Astrocyte of the spinal cord (primary cell): ENCODE measurements at regions not wholly inside any gene's neighbourhood (a gene's known extent, or its start where the extent isn't known, plus 50 kb on each side); places are given as distances from the start of the nearest gene placed in this dataset.

Experiments
- DNase-seq: peaks from one replicate; pipeline ENCODE4 v3.0.0; 2011; ENCODE audit warnings: low read depth, low spot score
- H3K4me3 ChIP-seq: 2 replicates; pipeline ENCODE4 v1.5.1; 2011; ENCODE audit warnings: low read depth, mild to moderate bottlenecking, low read length, moderate library complexity
- CTCF ChIP-seq: IDR thresholded peaks from 2 replicates; pipeline ENCODE4 v1.5.1; 2012; ENCODE audit warnings: low read depth, mild to moderate bottlenecking, low read length, inconsistent platforms
- in situ Hi-C: cut with HindIII; loops from 2 replicates; pipeline ENCODE4 v1.10.0; 2017; ENCODE audit warnings: low sequenced_read_pairs

- in situ Hi-C loops = no loop called here
- no peak overlapping the region for H3K4me3 ChIP-seq
- no peak for DNase-seq
- TF ChIP-seq CTCF = no peak
Observed at GRCh38 chr2:5826979-5827655, 134.9 kb downstream of the SOX11 start.

- H3K4me3 ChIP-seq = no peak overlapping the region
- TF ChIP-seq CTCF = no peak
- in situ Hi-C loops = no loop called here
- no peak for DNase-seq
Observed at GRCh38 chr2:5834501-5834900, 142.3 kb downstream of the SOX11 start.

- peak; percentile 20 for DNase-seq
- peak overlapping the region; percentile 4 for H3K4me3 ChIP-seq
- TF ChIP-seq CTCF = no peak
- in situ Hi-C loops = no loop called here
Observed at GRCh38 chr2:5839550-5839949, 147.4 kb downstream of the SOX11 start.

- in situ Hi-C loops = no loop called here
- H3K4me3 ChIP-seq = no peak overlapping the region
- DNase-seq = no peak
- no peak for TF ChIP-seq CTCF
Observed at GRCh38 chr2:5841126-5841525, 148.9 kb downstream of the SOX11 start.

- no peak for DNase-seq
- no peak for TF ChIP-seq CTCF
- H3K4me3 ChIP-seq = no peak overlapping the region
- in situ Hi-C loops = no loop called here
Observed at GRCh38 chr2:5842326-5842725, 150.1 kb downstream of the SOX11 start.

GRCh38 chr2:5845798-5846330 is 153.7 kb downstream of the SOX11 start:
- peak; percentile 7 for DNase-seq
- H3K4me3 ChIP-seq = no peak overlapping the region
- in situ Hi-C loops = no loop called here
- no peak for TF ChIP-seq CTCF
